ENCODE measurements at regions not wholly inside any gene's neighbourhood (a gene's known extent, or its start where the extent isn't known, plus 50 kb on each side); places are given as distances from the start of the nearest gene placed in this dataset.

- TF ChIP-seq POLR2A (IDR thresholded peaks at IDR 0.05; ENCODE audit: low read length) (no peak), GATA1 (IDR thresholded peaks at IDR 0.05; ENCODE audit: low read depth, low read length) (no peak)
Measured at GRCh38 chr11:15662285-15662684, 547.6 kb downstream of the INSC start.

Data from erythroblast (primary cell).